Nephron progenitor cell (in vitro differentiated cells): ENCODE measurements at regions not wholly inside any gene's neighbourhood (a gene's known extent, or its start where the extent isn't known, plus 50 kb on each side); places are given as distances from the start of the nearest gene placed in this dataset.
"Not testable (repeated sequence)": the region's sequence is repeated elsewhere in the genome, so short reads cannot be mapped to it uniquely, and the experiment has no call there.

Experiments
- DNase-seq: peaks from one replicate; pipeline ENCODE4 v3.0.0; 2021
- H3K27ac Mint-ChIP-seq: 2 replicates; pipeline ENCODE4 v1.8.0; 2021; ENCODE audit warnings: mild to moderate bottlenecking, moderate library complexity, mixed read lengths
- H3K27me3 Mint-ChIP-seq: 2 replicates; pipeline ENCODE4 v1.8.0; 2021; ENCODE audit warnings: mild to moderate bottlenecking, low read depth, mixed read lengths; ENCODE audit not compliant: poor library complexity
- H3K36me3 Mint-ChIP-seq: 2 replicates; pipeline ENCODE4 v1.8.0; 2021; ENCODE audit warnings: low read depth, mixed read lengths
- H3K4me1 Mint-ChIP-seq: 2 replicates; pipeline ENCODE4 v1.8.0; 2021; ENCODE audit warnings: mixed read lengths
- H3K4me3 Mint-ChIP-seq: 2 replicates; pipeline ENCODE4 v1.8.0; 2021; ENCODE audit warnings: mild to moderate bottlenecking, moderate library complexity, mixed read lengths
- H3K9me3 Mint-ChIP-seq: 2 replicates; pipeline ENCODE4 v1.8.0; 2021; ENCODE audit warnings: mild to moderate bottlenecking, moderate library complexity, mixed read lengths
- CTCF ChIP-seq: fragments of 200-600 bp; sonication (generic); IDR thresholded peaks from 2 replicates; pipeline ENCODE4 v1.5.0; 2021; ENCODE audit warnings: antibody characterized with exemption

- no peaks in the 10 kb centered on the region for H3K4me1 Mint-ChIP-seq
- TF ChIP-seq CTCF: no peak
- no peak overlapping the region for H3K4me3 Mint-ChIP-seq
- H3K9me3 Mint-ChIP-seq: peaks cover 11% of the 10 kb centered on the region
- H3K36me3 Mint-ChIP-seq: no peaks in the 10 kb centered on the region
- no peak for DNase-seq
- no peak overlapping the region for H3K27ac Mint-ChIP-seq
- peaks cover 2% of the 10 kb centered on the region for H3K27me3 Mint-ChIP-seq
These were observed 364.4 kb upstream of the INTU start for GRCh38 chr4:127268367-127268766.

- not testable (repeated sequence) for H3K27me3 Mint-ChIP-seq, H3K4me3 Mint-ChIP-seq, H3K36me3 Mint-ChIP-seq, DNase-seq, H3K4me1 Mint-ChIP-seq, H3K27ac Mint-ChIP-seq
- H3K9me3 Mint-ChIP-seq: peaks cover 32% of the 10 kb centered on the region
These were observed 355.7 kb upstream of the INTU start for GRCh38 chr4:127277023-127277422.

GRCh38 chr4:127284236-127284635, 348.5 kb upstream of the INTU start:
- no peaks in the 10 kb centered on the region for H3K36me3 Mint-ChIP-seq
- DNase-seq: no peak
- no peak for TF ChIP-seq CTCF

GRCh38 chr4:127291316-127291715, 341.4 kb upstream of the INTU start:
- Mint-ChIP-seq H3K27me3 (peaks cover 2% of the 10 kb centered on the region), H3K27ac (no peak overlapping the region), H3K36me3 (peaks cover 2% of the 10 kb centered on the region), H3K4me1 (no peaks in the 10 kb centered on the region), H3K4me3 (no peak overlapping the region), H3K9me3 (peaks cover 38% of the 10 kb centered on the region)
- TF ChIP-seq CTCF: no peak
- no peak for DNase-seq

More at GRCh38 chr4:127284236-127284635, 348.5 kb upstream of the INTU start:
- Mint-ChIP-seq H3K4me1 (no peaks in the 10 kb centered on the region), H3K27ac (no peak overlapping the region), H3K4me3 (no peak overlapping the region), H3K27me3 (peaks cover 5% of the 10 kb centered on the region), H3K9me3 (no peaks in the 10 kb centered on the region)

- TF ChIP-seq CTCF: no peak
- no peak overlapping the region for H3K27ac Mint-ChIP-seq
- H3K27me3 Mint-ChIP-seq: no peaks in the 10 kb centered on the region
- peaks cover 57% of the 10 kb centered on the region for H3K9me3 Mint-ChIP-seq
- H3K36me3 Mint-ChIP-seq: peaks cover 6% of the 10 kb centered on the region
- no peak for DNase-seq
- H3K4me3 Mint-ChIP-seq: no peak overlapping the region
- no peaks in the 10 kb centered on the region for H3K4me1 Mint-ChIP-seq
These were observed 339.3 kb upstream of the INTU start for GRCh38 chr4:127293496-127293895.

GRCh38 chr4:127304356-127304755, 328.4 kb upstream of the INTU start:
- peaks cover 27% of the 10 kb centered on the region for H3K9me3 Mint-ChIP-seq
- no peak overlapping the region for H3K27ac Mint-ChIP-seq
- TF ChIP-seq CTCF: no peak
- no peak overlapping the region for H3K4me3 Mint-ChIP-seq
- DNase-seq: no peak
- H3K4me1 Mint-ChIP-seq: no peaks in the 10 kb centered on the region
- H3K27me3 Mint-ChIP-seq: no peaks in the 10 kb centered on the region
- no peaks in the 10 kb centered on the region for H3K36me3 Mint-ChIP-seq
